ENCODE measurements at regions not wholly inside any gene's neighbourhood (a gene's known extent, or its start where the extent isn't known, plus 50 kb on each side); places are given as distances from the start of the nearest gene placed in this dataset.

DNA sequence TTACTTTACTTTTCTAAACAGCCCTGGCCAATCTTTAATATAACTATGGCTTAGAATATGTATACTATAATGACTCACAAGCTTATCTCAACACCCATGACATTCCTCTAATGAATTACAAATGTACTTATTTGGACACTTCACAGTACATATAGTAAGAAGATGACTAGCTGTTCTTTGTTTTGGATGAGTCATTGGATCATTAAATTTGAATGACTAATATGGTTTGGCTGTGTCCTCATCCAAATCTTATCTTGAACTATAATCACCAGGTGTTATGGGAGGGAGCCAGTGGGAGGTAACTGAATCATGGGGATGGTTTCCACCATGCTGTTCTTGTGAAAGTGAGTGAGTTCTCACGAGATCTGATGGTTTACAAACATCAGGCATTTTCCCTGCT lies 807.5 kb upstream of the SORCS1 start (continued):
- TF ChIP-seq, protein P1, sequence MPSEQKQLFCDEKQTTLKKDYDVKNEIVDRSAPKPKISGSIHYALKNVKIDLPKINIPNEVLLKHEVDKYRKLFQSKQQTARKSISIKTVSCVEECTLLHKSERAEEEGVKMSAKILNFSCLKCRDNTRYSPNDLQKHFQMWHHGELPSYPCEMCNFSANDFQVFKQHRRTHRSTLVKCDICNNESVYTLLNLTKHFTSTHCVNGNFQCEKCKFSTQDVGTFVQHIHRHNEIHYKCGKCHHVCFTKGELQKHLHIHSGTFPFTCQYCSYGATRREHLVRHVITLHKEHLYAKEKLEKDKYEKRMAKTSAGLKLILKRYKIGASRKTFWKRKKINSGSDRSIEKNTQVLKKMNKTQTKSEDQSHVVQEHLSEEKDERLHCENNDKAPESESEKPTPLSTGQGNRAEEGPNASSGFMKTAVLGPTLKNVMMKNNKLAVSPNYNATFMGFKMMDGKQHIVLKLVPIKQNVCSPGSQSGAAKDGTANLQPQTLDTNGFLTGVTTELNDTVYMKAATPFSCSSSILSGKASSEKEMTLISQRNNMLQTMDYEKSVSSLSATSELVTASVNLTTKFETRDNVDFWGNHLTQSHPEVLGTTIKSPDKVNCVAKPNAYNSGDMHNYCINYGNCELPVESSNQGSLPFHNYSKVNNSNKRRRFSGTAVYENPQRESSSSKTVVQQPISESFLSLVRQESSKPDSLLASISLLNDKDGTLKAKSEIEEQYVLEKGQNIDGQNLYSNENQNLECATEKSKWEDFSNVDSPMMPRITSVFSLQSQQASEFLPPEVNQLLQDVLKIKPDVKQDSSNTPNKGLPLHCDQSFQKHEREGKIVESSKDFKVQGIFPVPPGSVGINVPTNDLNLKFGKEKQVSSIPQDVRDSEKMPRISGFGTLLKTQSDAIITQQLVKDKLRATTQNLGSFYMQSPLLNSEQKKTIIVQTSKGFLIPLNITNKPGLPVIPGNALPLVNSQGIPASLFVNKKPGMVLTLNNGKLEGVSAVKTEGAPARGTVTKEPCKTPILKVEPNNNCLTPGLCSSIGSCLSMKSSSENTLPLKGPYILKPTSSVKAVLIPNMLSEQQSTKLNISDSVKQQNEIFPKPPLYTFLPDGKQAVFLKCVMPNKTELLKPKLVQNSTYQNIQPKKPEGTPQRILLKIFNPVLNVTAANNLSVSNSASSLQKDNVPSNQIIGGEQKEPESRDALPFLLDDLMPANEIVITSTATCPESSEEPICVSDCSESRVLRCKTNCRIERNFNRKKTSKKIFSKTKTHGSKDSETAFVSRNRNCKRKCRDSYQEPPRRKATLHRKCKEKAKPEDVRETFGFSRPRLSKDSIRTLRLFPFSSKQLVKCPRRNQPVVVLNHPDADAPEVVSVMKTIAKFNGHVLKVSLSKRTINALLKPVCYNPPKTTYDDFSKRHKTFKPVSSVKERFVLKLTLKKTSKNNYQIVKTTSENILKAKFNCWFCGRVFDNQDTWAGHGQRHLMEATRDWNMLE (tag by site-specific recombination; conservative IDR thresholded peaks at IDR 0.05; ENCODE audit: low read depth): no peak
- no peak for TF ChIP-seq RBAK (tag by site-specific recombination; IDR thresholded peaks at IDR 0.05)
- TF ChIP-seq ZNF2 (tag by site-specific recombination; IDR thresholded peaks at IDR 0.05): no peak
- TF ChIP-seq ZNF155 (tag by site-specific recombination; IDR thresholded peaks at IDR 0.05): no peak
- TF ChIP-seq ZNF747 (tag by site-specific recombination; IDR thresholded peaks at IDR 0.05): no peak
- no peak for TF ChIP-seq ZNF514 (tag by site-specific recombination; IDR thresholded peaks at IDR 0.05)
- peak; percentile 35; the same call in 1 of the 2 replicates for TF ChIP-seq ZBTB21 (tag by site-specific recombination; IDR thresholded peaks at IDR 0.05)
- TF ChIP-seq, protein P2, sequence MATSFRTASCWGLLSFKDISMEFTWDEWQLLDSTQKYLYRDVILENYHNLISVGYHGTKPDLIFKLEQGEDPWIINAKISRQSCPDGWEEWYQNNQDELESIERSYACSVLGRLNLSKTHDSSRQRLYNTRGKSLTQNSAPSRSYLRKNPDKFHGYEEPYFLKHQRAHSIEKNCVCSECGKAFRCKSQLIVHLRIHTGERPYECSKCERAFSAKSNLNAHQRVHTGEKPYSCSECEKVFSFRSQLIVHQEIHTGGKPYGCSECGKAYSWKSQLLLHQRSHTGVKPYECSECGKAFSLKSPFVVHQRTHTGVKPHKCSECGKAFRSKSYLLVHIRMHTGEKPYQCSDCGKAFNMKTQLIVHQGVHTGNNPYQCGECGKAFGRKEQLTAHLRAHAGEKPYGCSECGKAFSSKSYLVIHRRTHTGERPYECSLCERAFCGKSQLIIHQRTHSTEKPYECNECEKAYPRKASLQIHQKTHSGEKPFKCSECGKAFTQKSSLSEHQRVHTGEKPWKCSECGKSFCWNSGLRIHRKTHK (tag by site-specific recombination; IDR thresholded peaks at IDR 0.05): 0 out of 2 replicates have a peak, but pooled peaks have one; percentile 28
- peak; percentile 67 for TF ChIP-seq SP7 (tag by site-specific recombination; IDR thresholded peaks at IDR 0.05)
- TF ChIP-seq ZEB2 (tag by site-specific recombination; IDR thresholded peaks at IDR 0.05): no peak
- no peak for TF ChIP-seq ZNF280C (tag by site-specific recombination; IDR thresholded peaks at IDR 0.05)
- TF ChIP-seq ZNF23 (tag by site-specific recombination; IDR thresholded peaks at IDR 0.05; ENCODE audit: borderline replicate concordance): no peak
- no peak for TF ChIP-seq IKZF3 (tag by site-specific recombination; IDR thresholded peaks at IDR 0.05)
- peak; percentile 29; the same call in 1 of the 2 replicates for TF ChIP-seq ZNF366 (tag by site-specific recombination; conservative IDR thresholded peaks at IDR 0.05)
- TF ChIP-seq GLI4 (tag by site-specific recombination; IDR thresholded peaks at IDR 0.05): no peak

DNA sequence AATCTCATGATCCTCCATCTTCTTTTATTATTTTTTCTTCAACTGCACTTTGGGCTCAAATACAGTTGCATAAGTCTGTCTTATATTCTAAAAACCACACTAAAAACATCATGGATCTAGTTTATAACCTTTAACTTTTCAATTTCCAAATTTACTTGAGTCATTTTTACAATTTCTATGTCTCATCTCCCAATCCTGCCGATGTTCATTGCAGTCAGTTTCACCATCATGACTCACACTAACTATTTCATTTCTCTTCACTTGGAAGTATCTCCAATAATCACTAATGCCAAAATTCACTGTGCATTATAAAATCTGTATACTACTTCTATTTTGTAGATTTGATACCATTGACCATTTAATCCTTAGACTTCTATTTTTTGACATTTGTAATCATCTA lies 806.9 kb upstream of the SORCS1 start:
- H3K36me3 ChIP-seq (ENCODE audit: control insufficient read depth in 2 of 2, insufficient read depth in 1 of 2, low read length in 2 of 2): no peaks in the 10 kb centered on the region
- no peaks in the 10 kb centered on the region for H3K4me1 ChIP-seq (ENCODE audit: control insufficient read depth, insufficient read depth, low read length)
- H3K27ac ChIP-seq (ENCODE audit: extremely low read depth, low read depth, low read length): no peak overlapping the region
- no peak for TF ChIP-seq ZNF239 (tag by site-specific recombination; IDR thresholded peaks at IDR 0.05)
- TF ChIP-seq ZNF2 (tag by site-specific recombination; IDR thresholded peaks at IDR 0.05): no peak
- no peak for TF ChIP-seq ZNF776 (tag by site-specific recombination; IDR thresholded peaks at IDR 0.05; ENCODE audit: borderline replicate concordance)
- TF ChIP-seq ZSCAN16 (tag by site-specific recombination; IDR thresholded peaks at IDR 0.05): no peak
- no peak for TF ChIP-seq ZNF747 (tag by site-specific recombination; IDR thresholded peaks at IDR 0.05)
- TF ChIP-seq ZNF184 (tag by site-specific recombination; IDR thresholded peaks at IDR 0.05): no peak
- TF ChIP-seq ZNF792 (tag by site-specific recombination; IDR thresholded peaks at IDR 0.05): no peak
- TF ChIP-seq, protein P3, sequence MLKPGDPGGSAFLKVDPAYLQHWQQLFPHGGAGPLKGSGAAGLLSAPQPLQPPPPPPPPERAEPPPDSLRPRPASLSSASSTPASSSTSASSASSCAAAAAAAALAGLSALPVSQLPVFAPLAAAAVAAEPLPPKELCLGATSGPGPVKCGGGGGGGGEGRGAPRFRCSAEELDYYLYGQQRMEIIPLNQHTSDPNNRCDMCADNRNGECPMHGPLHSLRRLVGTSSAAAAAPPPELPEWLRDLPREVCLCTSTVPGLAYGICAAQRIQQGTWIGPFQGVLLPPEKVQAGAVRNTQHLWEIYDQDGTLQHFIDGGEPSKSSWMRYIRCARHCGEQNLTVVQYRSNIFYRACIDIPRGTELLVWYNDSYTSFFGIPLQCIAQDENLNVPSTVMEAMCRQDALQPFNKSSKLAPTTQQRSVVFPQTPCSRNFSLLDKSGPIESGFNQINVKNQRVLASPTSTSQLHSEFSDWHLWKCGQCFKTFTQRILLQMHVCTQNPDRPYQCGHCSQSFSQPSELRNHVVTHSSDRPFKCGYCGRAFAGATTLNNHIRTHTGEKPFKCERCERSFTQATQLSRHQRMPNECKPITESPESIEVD (tag by site-specific recombination; IDR thresholded peaks at IDR 0.05): no peak
- TF ChIP-seq ZNF777 (tag by site-specific recombination; IDR thresholded peaks at IDR 0.05; ENCODE audit: borderline replicate concordance): no peak
- H3K4me3 ChIP-seq (ENCODE audit: low read depth, low read length): no peak overlapping the region
- ChIA-PET CTCF (no interaction called here), POLR2A (no interaction called here)
- no peaks in the 10 kb centered on the region for H3K9me3 ChIP-seq (ENCODE audit: control insufficient read depth, insufficient read depth, low read depth, low read length)
